ENCODE measurements at regions not wholly inside any gene's neighbourhood (a gene's known extent, or its start where the extent isn't known, plus 50 kb on each side); places are given as distances from the start of the nearest gene placed in this dataset.

DNA sequence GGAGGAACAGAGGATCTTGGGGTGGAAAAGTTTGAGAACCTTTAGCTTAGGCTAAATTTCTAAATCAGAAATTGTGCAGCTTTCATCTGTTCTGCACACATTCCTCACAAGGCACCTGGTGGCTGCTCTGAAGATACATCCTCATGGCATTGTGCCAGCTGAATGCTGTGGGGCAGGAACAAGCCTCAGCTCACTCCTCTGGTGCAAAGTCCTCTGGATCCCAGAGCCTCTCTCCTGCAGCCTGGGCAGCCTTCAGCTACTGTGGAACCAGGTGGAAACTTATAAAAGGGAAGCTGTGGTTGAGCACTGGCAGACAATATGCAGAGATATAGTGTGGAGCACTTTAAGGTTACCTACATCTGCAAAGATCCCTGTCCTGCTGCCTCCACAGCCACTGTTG is 72.3 kb downstream of the KCTD12 start:
- TF ChIP-seq, protein P1, sequence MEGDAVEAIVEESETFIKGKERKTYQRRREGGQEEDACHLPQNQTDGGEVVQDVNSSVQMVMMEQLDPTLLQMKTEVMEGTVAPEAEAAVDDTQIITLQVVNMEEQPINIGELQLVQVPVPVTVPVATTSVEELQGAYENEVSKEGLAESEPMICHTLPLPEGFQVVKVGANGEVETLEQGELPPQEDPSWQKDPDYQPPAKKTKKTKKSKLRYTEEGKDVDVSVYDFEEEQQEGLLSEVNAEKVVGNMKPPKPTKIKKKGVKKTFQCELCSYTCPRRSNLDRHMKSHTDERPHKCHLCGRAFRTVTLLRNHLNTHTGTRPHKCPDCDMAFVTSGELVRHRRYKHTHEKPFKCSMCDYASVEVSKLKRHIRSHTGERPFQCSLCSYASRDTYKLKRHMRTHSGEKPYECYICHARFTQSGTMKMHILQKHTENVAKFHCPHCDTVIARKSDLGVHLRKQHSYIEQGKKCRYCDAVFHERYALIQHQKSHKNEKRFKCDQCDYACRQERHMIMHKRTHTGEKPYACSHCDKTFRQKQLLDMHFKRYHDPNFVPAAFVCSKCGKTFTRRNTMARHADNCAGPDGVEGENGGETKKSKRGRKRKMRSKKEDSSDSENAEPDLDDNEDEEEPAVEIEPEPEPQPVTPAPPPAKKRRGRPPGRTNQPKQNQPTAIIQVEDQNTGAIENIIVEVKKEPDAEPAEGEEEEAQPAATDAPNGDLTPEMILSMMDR (IDR thresholded peaks at IDR 0.05): no peak
- no peak for TF ChIP-seq POLR2AphosphoS5 (IDR thresholded peaks at IDR 0.05; ENCODE audit: low read depth, low read length)

All from Panc1 (cell line).